HPDE6-E6E7 (cell line): ENCODE measurements at regions not wholly inside any gene's neighbourhood (a gene's known extent, or its start where the extent isn't known, plus 50 kb on each side); places are given as distances from the start of the nearest gene placed in this dataset.

ENCODE experiments used
- DNase-seq: peaks from one replicate; pipeline ENCODE4 v3.0.0; 2011; ENCODE audit warnings: missing footprints; ENCODE audit errors: extremely low spot score

GRCh38 chr13:50195045-50195444 is 179.8 kb downstream of the KCNRG start:
- no peak for DNase-seq

GRCh38 chr13:50196118-50196517 is 180.9 kb downstream of the KCNRG start:
- no peak for DNase-seq

- DNase-seq: no peak
Measured at GRCh38 chr13:50197705-50198104, 182.5 kb downstream of the KCNRG start.

- no peak for DNase-seq
Measured at GRCh38 chr13:50198508-50198907, 183.3 kb downstream of the KCNRG start.

GRCh38 chr13:50200569-50200968 is 185.3 kb downstream of the KCNRG start:
- DNase-seq: no peak

GRCh38 chr13:50200988-50201387 is 185.7 kb downstream of the KCNRG start:
- DNase-seq: no peak

- DNase-seq: no peak
Measured at GRCh38 chr13:50202485-50202884, 187.2 kb downstream of the KCNRG start.

- no peak for DNase-seq
Measured at GRCh38 chr13:50203256-50203941, 188.2 kb downstream of the KCNRG start.

- DNase-seq: no peak
Measured at GRCh38 chr13:50205581-50205980, 190.3 kb downstream of the KCNRG start.

GRCh38 chr13:50208826-50209335 is 193.6 kb downstream of the KCNRG start:
- DNase-seq: no peak

- DNase-seq: no peak
Measured at GRCh38 chr13:50209631-50210030, 194.4 kb downstream of the KCNRG start.

- no peak for DNase-seq
Measured at GRCh38 chr13:50213526-50213925, 198.3 kb downstream of the KCNRG start.

GRCh38 chr13:50214514-50214913 is 199.3 kb downstream of the KCNRG start:
- DNase-seq: no peak

- no peak for DNase-seq
Measured at GRCh38 chr13:50215399-50215798, 200.2 kb downstream of the KCNRG start.

- DNase-seq: no peak
Measured at GRCh38 chr13:50219743-50220142, 204.5 kb downstream of the KCNRG start.

GRCh38 chr13:50220938-50221337 is 205.7 kb downstream of the KCNRG start:
- DNase-seq: no peak

GRCh38 chr13:50222569-50223332 is 207.5 kb downstream of the KCNRG start:
- no peak for DNase-seq

- no peak for DNase-seq
Measured at GRCh38 chr13:50224534-50224933, 209.3 kb downstream of the KCNRG start.

GRCh38 chr13:50225193-50226155 is 210.2 kb downstream of the KCNRG start:
- DNase-seq: no peak

- DNase-seq: no peak
Measured at GRCh38 chr13:50226515-50227155, 211.4 kb downstream of the KCNRG start.

- DNase-seq: no peak
Measured at GRCh38 chr13:50227361-50227760, 212.1 kb downstream of the KCNRG start.
